GM21723 (cell line): ENCODE measurements at regions not wholly inside any gene's neighbourhood (a gene's known extent, or its start where the extent isn't known, plus 50 kb on each side); places are given as distances from the start of the nearest gene placed in this dataset.

Experiments used
- ATAC-seq: cut with Tn5 transposase; IDR thresholded peaks from one replicate; pipeline ENCODE4 v1.9.1; 2021; ENCODE audit warnings: mild to moderate bottlenecking, moderate library complexity; ENCODE audit not compliant: unreplicated experiment

DNA sequence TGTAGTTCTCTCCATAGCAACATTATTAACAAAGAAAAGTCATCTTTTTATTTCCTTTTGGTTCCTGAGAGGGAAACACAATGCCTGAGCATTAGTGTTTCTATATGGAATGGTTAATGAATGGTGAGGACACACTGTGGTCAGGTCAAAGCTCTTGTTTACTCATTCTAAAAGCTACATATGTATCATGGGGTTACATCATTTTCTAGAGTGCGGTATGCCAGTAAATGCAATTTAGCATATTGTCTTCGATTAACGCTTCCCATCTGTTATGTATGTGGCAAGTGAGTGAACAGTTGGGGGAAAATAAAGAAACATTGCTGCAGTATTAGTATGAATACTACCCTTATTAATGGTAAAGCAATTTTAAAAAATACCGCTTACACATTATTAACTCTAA, 1152.2 kb upstream of the SPRY2 start:
- ATAC-seq, result no peak

DNA sequence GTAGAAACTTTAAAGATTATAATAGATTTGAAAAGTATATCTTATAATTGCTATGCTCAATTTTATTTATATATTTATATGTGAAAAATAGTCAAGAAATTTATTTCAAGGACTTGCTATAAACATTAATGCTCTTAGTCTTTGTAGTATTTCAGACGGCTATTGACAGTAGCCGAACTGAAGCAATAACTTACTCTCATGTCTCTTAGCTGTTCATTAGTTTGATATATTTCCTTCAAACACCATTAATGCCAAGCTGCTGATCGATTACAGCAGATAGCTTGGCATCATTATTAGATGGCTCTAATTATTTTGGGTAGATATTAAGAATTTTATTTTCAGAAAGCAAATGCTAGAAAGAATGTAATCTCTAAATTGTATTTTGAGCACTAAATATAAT, 1151.5 kb upstream of the SPRY2 start:
- no peak for ATAC-seq

DNA sequence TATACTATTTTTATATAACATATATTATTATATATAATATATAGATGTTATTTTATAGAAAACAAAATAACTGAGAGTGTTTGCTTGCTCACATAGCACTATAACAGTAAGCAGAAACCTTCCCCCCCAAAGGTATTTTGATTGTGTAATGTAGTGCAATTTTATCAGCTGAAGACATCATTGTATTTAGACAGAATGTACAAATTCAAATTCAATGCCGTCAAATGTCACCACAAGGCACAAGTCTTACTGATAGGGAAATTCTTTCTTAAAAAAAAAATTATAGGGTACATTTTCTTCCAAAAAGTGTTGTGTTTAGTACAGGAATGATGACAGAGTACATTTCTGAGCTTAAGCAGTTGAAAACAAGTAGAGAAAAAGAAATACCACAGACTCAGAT, 1147.1 kb upstream of the SPRY2 start:
- no peak for ATAC-seq

DNA sequence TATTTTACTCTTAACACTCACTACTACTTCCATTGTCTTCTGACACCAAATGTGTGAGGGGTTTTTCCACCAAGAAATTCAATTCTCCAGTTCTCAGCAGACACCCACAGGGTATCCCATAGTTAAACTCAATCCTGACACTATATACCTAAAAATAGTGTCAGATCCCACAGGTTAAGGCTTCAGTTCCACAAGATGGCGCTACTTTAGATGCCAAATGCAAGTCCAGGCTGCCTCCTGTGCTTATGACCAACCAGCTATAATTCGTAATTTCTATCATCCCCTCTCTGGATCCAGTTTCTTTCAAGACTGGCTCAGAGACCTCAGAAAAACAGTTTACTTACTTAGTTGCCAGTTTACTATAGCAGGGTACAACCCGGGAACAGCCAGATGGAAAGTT, 1146.2 kb upstream of the SPRY2 start:
- no peak for ATAC-seq

DNA sequence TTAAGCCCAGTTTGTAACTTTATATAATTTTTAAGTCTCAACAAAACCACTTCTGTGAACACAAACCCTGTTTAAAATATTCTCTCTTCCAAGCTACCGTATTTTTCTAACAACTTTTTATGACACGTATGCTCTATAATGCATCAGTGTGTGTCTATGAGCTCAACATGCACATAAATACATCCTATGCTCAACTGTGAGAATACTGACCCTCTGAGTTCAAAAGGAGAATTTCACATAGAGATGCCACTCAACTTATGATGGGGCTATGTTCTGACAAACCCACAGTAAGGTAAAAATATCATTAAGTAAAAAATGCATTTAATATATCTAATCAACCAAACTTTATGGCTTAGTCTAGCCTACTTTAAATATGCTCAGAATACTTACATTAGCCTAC, 1139.7 kb upstream of the SPRY2 start:
- no peak for ATAC-seq

DNA sequence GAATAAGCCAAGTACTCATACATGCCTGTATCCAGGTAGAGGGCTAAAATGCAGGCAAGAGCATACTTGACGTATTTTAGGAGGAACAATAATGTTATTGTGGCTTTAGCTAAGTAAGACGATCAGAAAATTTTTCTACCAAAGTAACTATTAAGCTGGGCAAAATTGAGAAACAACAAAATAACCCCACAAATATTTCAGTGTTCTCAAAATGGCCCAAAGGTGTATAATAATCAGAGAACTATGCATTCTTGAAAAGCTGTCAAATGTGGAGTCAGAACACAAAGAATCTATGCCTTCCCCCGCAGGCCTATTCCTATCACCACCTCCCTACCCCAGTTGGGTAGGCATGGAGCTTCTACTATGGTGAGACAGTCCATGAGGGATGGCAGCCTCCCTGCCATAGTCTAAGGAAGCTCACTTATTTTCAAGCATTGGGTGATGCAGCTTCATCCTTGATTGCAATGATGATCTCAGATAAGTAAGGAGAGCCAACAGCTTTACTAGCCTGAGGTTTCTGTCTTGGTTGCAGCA, 1132.5 kb upstream of the SPRY2 start:
- ATAC-seq, result no peak

DNA sequence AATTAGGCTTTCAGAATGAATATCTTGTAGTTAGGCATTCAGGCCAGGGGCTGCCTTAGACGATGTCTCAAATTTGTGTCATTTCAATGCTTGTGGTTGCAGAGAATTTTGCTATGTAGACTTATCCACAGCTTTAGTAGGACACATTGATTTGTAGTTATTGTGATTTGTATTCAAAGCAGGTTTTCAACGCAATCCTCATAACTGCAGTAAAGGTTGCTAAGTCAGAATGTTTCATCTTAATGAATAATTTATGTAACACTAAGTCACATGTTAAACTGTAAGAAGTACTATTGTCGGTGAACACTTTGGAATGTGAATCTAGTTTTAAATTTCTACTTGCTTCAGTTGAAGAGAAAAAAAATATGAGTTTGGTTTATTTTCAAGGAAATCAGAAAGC, 1117.2 kb upstream of the SPRY2 start:
- no peak for ATAC-seq

DNA sequence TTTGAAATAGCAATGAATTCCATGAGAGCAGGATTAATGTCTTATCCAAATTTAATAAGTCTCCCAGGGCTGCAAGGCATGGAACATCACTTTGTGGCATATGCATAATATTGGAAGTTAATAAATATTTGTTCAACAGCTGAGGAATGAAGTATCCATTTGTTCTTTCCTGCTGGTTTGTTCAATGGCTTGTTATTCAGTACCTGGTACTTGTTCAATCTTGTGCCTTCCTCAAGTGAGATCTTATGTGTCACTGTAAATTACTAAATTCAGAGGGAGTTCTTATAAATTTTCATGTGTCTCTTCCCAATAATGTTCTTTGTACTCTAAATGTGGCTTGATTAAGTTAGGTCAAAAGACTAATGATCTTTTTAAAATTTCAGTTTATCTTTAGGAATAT, 1105.5 kb upstream of the SPRY2 start:
- no peak for ATAC-seq

DNA sequence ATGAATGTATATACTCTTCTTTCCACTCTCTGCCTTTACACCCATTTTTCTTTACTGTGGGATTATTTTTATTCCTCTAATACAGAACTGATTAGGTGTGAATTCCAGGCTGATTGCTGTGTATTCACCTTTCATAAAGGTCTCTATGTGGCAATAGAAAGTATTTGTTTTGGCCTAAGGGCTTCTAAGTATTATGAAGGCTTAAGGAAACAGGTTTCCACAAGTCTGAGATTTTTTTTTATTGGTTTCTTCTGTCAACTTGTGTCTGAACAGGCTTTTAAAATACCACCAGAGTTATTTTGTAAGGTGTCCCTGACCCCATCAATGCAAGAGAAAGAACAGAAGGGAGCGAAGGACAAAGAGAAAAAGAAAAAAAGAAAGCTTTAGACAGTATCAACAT, 1102.0 kb upstream of the SPRY2 start:
- ATAC-seq, result no peak

DNA sequence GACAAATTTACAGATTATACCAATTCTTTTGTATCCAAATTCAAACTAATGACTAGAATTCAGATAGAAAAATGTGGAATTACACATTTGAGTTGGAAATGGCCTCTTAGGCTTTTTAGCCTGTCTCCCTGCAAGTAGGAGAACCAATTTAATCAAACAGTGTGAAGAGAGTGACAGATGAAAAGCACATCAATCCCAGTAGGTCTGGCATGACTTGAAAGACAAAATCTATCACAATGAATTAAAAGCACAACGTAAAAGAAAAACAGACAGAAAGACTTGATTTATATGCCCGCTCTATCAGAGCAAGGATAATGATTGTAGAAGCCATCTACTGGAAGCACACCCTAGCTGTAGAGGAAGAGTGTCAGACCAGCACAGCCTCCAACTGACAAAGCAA, 1084.4 kb upstream of the SPRY2 start:
- ATAC-seq, result no peak

DNA sequence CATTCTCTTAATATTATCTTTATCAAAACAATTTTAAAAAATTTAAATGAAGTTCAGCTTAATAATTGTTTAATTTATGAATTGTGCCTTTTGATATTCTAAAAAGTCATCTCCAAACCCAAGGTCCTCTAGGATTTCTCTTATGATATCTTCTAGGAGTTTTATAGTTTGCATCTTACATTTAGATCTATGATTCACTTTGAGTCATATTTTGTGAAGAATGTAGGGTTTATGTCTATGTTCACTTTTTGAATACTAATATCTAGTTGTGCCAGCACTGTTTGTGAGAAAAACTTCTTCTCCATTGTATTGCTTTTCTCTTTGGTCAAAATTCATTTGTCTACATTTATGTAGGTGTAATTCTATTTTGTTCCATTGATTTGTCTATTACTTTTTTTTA, 1068.4 kb upstream of the SPRY2 start:
- no peak for ATAC-seq

DNA sequence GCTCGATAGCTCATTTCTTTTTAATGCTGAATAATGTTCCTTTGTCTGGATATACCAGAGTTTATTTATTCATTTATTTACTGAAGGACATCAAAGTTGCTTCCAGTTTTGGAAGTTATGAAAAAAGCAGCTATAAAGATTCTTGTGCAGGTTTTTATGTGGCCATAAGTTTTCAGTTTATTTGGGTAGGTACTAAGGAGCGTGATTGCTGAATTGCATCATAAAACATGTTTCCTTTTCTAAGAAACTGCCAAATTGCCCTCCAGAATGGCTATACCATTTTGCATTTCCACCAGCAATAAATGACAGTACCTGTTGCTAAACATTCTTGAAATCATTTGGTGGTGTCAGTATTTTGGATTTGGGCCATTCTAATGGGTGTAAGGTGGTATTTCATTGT, 1067.7 kb upstream of the SPRY2 start:
- ATAC-seq, result no peak

DNA sequence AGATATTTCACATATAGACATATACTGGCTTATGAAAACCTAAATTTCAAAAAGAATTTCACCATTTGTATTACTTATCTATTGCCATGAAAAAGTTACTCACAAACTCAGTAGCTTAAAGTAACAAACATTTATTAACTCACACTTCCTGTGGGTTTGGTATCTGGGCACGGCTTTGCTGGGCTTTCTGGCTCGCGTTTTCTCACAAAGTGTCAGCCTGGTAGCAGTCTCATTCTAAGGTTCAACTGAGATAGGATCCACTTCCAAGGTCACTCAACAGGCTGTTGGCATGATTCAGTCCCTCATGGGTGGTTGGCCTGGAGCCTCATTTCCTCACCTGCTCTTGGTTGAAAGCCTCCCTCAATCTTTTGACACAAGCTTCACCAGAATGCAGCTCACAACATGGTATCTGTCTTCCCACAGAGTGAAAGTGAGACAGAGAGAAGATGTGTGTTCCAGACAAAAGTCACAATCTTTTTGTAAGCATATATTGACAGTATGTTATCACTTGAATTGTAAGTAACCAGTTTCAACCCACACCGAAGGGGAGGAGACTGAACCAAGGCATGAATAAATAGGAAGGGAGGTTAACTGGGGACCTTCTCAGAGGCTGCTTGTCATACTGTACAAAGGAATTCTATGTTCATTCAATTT, 1065.8 kb upstream of the SPRY2 start:
- no peak for ATAC-seq

DNA sequence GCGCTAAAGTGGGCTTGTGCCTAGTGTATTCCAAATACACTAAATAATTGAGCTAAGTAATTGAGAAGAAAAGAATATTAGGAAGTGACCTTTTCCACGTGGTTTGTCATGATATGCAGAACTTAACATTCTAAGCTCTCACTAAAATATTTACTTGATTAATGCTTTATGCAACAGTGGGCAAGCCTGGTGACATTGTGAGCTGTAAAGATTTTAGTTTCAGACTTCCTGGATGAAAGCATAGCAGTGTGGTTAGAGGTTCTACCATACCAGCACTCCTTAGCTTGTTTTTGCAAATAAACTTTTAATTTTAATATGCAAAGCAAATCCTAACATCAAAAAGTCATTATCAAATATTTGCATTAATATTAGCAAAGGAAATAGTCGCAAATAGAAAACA, 1065.1 kb upstream of the SPRY2 start:
- no peak for ATAC-seq

DNA sequence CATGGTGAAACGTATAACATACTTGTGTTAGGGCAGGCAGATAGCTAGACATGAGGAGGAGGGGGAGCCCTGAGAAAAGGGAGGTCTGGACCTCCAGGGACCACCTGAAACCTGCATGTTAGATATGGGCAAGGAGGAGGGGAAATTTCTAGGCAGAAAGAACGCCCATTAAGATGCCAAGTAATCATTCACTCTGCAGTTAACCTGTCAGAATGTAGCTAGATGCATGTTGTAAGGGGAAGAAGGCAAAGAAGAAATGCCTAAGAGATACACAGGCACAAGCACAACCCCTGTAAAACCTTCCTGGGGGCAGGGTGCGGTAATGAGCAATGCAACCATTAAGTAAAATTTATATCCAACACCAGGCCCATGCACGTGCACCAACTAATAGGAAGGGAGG, 1055.3 kb upstream of the SPRY2 start:
- no peak for ATAC-seq

DNA sequence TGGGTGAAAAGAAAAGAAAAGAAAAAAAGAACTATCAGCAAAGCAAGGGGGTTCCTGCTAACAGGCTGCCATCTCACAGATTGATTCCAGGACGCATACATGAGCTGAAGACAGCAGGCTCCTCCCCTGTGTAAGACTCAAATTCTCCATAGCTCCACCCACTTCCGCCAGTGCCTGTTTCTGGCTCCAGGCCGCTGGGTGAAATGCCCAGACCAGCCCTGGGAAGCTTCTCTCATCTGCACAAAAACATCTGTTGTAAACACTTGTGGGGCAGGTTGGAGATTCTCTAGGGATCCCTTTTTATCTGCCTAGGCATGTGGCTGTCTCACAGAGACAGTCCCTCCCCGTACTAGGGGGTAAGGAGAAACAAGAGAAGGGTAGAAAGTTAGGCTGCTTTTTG, 1054.4 kb upstream of the SPRY2 start:
- ATAC-seq, result no peak

DNA sequence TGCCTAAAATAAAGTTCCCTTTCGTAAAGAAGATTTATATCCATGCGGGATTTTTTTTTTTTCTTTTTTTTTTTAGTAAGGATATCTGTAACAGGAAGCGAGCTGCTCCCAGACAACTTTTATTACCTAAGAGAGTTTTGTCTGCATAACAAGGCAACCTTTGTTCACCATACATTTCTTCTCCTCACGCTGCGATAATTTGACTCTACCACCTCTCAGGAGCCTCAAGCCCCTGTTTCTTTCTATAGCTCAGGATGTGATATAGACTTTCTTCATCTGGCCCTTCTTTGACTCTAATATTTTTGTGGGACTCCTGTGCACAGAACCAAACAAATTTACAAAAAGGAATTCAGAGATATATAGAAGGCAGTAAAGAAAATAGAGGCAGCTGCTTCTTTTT, 1053.7 kb upstream of the SPRY2 start:
- ATAC-seq, result no peak

DNA sequence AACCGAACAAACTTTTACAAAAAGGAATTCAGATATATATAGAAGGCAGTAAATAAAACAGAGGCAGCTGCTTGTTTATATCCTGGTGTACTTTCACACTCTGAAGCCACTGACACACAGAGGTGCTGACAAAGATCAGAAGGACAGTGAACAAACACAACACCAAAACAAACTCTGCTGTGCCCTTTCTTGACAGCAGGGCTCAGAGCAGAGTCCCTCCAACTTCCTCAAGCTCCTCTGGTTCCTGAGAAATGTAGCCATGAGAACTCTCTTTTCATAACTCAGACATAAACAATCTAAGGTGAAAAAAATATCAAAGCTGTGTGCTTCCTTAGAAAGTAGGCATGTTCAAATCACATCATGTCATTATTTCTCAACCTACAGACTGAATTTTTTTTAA, 1052.8 kb upstream of the SPRY2 start:
- ATAC-seq, result no peak

DNA sequence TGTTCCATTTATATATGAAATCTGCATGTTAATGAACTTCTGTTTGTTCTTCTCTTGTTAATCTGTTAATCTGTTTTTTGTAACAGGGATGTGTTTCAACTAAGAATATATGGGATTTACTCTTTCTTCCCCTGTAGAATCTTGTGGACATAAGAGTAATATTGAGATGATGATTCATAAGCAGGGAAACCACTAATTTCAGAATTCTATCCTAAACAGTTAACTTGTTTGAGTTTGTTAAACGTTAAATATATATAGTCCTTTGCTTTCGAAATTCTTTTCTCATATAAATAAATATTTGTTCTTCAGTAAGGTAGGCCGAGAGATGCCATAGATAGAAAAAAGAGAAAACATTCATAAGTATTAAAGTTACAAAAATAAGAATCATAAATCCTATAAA, 1052.2 kb upstream of the SPRY2 start:
- no peak for ATAC-seq

DNA sequence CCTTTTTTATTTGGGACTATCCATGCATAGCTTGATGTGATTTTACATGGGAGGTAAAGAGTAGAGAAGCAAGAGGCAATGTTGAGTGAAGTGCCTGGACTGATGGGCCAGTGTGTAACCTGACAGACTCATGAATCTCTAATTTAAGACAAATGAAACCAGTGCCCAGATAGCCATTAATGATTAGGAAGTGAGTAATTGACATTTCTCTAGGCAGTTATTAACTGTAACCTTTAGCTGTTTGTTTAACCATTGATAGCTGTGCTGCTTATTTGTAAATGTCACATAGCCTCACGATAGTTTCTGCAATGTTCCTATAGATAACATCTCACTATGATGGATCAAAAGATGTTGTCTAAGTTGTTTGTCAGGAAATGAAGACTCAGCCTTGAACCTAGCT, 1047.5 kb upstream of the SPRY2 start:
- no peak for ATAC-seq

DNA sequence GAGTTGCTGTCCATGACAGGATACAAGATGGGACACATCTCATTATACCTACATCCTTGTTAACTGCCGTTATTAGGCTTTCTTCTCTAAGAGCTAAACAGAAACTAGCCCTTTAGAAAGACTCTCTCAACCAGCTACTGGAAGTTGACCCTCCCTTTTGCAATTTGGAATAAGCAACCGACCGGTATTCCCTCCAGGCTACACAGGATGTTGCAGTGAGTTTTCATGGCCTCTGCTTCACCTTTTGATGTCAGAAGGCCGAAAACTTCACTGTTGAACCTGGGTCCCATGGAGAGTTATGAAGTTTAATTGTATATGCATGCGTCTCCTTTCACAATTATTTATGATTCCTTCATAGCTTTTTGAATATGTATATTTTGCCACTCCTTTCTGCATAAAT, 1042.5 kb upstream of the SPRY2 start:
- no peak for ATAC-seq

DNA sequence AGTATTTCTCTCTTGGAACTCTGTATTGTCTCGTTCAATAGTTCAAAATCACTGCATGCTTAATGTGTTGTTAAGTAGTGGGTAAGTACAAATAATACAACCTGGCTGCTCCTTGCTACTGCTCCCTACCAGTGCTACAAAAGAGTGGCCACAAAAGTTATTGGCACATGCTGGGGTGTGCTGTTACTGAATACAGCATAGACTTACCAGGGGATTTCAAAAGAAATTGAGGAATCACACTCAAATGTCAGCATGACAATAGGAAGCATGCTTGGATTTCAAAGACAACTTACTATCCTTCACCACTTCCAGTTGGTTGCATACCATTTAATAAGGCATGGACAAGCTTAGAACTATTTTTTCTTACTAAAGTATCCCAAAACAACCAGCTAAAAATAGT, 1041.3 kb upstream of the SPRY2 start:
- no peak for ATAC-seq

DNA sequence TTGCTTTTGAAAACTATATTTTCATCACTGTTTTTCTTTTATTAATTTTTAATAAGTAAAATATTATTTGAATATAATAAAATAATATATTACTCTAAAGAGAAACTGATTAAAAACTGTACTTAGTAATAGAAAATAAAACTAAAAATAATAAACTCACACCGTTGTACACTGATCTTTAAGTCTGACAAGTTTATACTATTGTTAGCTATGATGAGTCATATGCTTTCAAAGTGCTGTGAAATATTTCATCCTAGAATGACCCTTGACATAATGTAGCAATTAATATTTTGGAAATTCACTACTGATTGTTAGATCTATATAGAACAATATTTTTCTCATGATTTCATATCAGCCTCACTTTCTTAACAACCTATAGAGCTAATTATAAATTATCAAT, 1040.6 kb upstream of the SPRY2 start:
- no peak for ATAC-seq
